ENCODE measurements at regions not wholly inside any gene's neighbourhood (a gene's known extent, or its start where the extent isn't known, plus 50 kb on each side); places are given as distances from the start of the nearest gene placed in this dataset.
"Not testable (repeated sequence)": the region's sequence is repeated elsewhere in the genome, so short reads cannot be mapped to it uniquely, and the experiment has no call there.

GRCh38 chr2:111480016-111480625 lies 359.4 kb downstream of the BCL2L11 start:
- Mint-ChIP-seq H3K4me1 (peaks cover 0 to 33% (median 0%) of the 10 kb centered on the region in 7 donors), H3K4me3 (peak overlapping the region in 1 of 10 donors; percentile 75), H3K27ac (peak overlapping the region in 2 of 9 donors; percentile 36 to 88)
- H3K36me3 ChIP-seq (ENCODE audit: control insufficient read depth in 2 of 3, insufficient read depth in 3 of 3, low read length in 3 of 3); H3K27me3 Mint-ChIP-seq; H3K9me3 Mint-ChIP-seq; H3K4me1 ChIP-seq (ENCODE audit: control insufficient read depth in 2 of 2, insufficient read depth in 2 of 2, low read length in 2 of 2); H3K9me3 ChIP-seq (ENCODE audit: control insufficient read depth in 2 of 3, low read length in 3 of 3); H3K27ac ChIP-seq (ENCODE audit: low read depth, low read length); H3K27me3 ChIP-seq (ENCODE audit: control insufficient read depth in 2 of 2, insufficient read depth in 2 of 2, low read length in 2 of 2); H3K36me3 Mint-ChIP-seq; DNase-seq; H3K4me3 ChIP-seq (ENCODE audit: low read length); ATAC-seq; CTCF ChIA-PET; POLR2A ChIA-PET: not testable (repeated sequence)
- intact Hi-C loops (cut with micrococcal nuclease) = loop anchor here in 1 of 2 donors (10.0 kb wide), 1 partner anchor 225 kb away; no protein-coding TSS in a partner anchor

DNA sequence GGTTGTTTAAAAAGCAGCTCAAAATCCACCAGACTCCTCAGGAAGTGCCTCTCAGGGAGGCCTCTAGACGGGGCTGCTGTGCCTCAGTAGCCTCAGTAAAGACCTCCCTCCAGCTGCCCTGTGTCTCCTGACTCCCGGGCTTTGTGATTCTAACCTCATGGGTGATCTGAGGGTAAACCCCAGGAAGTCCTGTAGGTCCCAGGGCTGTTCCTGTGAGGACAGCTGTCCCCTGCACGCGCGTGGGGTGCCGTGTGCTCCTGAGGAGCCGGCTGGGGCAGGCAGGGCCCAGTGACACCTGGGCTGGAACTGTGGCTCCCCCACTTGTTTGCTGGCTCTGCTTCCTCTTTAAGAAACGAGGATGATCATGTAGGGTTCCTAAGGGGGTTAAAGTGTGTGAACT lies 359.9 kb downstream of the BCL2L11 start:
- H3K4me3 Mint-ChIP-seq = peak overlapping the region in 1 of 10 donors; percentile 75
- ATAC-seq; H3K9me3 ChIP-seq (ENCODE audit: control insufficient read depth in 2 of 3, low read length in 3 of 3); H3K9me3 Mint-ChIP-seq; H3K27ac ChIP-seq (ENCODE audit: low read depth, low read length); DNase-seq; H3K27me3 ChIP-seq (ENCODE audit: control insufficient read depth in 2 of 2, insufficient read depth in 2 of 2, low read length in 2 of 2); H3K36me3 Mint-ChIP-seq; POLR2A ChIA-PET; H3K4me1 ChIP-seq (ENCODE audit: control insufficient read depth in 2 of 2, insufficient read depth in 2 of 2, low read length in 2 of 2); H3K4me3 ChIP-seq (ENCODE audit: low read length); H3K27me3 Mint-ChIP-seq; CTCF ChIA-PET; H3K36me3 ChIP-seq (ENCODE audit: control insufficient read depth in 2 of 3, insufficient read depth in 3 of 3, low read length in 3 of 3): not testable (repeated sequence)
- intact Hi-C loops (cut with micrococcal nuclease) = loop anchor here in 1 of 2 donors (10.0 kb wide), 1 partner anchor 224 kb away; no protein-coding TSS in a partner anchor
- peaks cover 0 to 35% (median 0%) of the 10 kb centered on the region in 7 donors for H3K4me1 Mint-ChIP-seq
- peak overlapping the region in 2 of 9 donors; percentile 36 to 88 for H3K27ac Mint-ChIP-seq

DNA sequence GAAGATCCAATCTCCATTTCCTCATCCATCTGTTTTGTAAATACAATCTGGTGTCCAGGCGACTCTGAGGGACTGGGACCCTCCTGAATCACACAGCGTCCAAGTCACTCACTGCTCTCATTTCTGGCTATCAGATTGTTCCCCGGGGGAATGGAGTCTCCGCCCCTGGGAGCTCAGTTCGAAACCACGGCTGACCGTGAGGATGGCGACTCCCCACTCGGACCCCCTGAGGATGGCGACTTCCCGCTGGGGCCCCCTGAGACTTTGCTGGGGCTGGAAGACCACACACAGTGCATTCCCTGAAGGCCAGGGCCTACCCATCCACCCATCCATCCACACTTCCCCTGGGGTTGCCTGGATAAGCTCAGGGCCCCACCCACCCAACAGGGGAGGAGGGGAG lies 360.5 kb downstream of the BCL2L11 start:
- intact Hi-C loops (cut with micrococcal nuclease) = loop anchor here in 1 of 2 donors (10.0 kb wide), 1 partner anchor 224 kb away; no protein-coding TSS in a partner anchor
- DNase-seq; H3K36me3 Mint-ChIP-seq; H3K9me3 ChIP-seq (ENCODE audit: control insufficient read depth in 2 of 3, low read length in 3 of 3); CTCF ChIA-PET; H3K4me1 ChIP-seq (ENCODE audit: control insufficient read depth in 2 of 2, insufficient read depth in 2 of 2, low read length in 2 of 2); ATAC-seq; H3K9me3 Mint-ChIP-seq; H3K36me3 ChIP-seq (ENCODE audit: control insufficient read depth in 2 of 3, insufficient read depth in 3 of 3, low read length in 3 of 3); H3K27me3 ChIP-seq (ENCODE audit: control insufficient read depth in 2 of 2, insufficient read depth in 2 of 2, low read length in 2 of 2); H3K4me3 Mint-ChIP-seq; H3K27ac Mint-ChIP-seq; H3K4me3 ChIP-seq (ENCODE audit: low read length); H3K27me3 Mint-ChIP-seq; POLR2A ChIA-PET; H3K27ac ChIP-seq (ENCODE audit: low read depth, low read length): not testable (repeated sequence)
- peaks cover 0 to 38% (median 0%) of the 10 kb centered on the region in 7 donors for H3K4me1 Mint-ChIP-seq

DNA sequence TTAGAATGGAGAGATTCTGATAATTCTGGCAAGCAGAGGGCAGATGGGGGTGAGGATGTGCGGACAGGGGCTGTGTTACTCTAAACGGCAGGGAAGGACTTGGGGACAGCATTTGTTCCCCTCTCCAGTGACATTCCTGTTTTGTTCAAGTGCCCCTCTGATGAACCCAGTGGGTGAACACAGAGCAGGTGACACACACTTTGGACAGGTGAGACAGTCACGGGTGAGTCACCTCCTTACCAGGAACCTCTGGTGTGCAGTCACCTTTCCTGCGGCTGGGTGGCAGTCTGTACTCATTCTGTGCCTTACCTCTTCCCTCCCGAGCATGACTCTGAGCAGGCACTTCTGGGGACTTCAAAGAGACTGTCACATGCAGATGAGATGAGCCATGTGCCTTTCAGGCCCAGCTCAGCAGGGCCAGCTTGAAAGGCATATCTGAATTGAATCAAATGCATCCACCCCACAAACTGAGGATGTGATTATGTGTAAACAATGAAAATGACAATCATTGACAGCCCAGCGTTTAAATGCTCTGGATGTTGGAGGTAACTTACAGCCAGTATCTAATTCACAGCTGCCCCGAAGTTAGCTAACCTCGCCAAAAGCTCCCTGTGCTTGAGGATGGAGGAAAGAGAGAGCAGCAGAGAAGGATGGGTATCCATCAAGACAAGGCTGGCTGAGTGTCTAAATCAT lies 362.4 kb downstream of the BCL2L11 start:
- peak; percentile 94 for ATAC-seq
- DNase-seq; POLR2A ChIA-PET; CTCF ChIA-PET; H3K27me3 Mint-ChIP-seq; H3K36me3 Mint-ChIP-seq; H3K9me3 ChIP-seq (ENCODE audit: control insufficient read depth in 2 of 3, low read length in 3 of 3); H3K4me1 ChIP-seq (ENCODE audit: control insufficient read depth in 2 of 2, insufficient read depth in 2 of 2, low read length in 2 of 2); H3K4me3 ChIP-seq (ENCODE audit: low read length); H3K36me3 ChIP-seq (ENCODE audit: control insufficient read depth in 2 of 3, insufficient read depth in 3 of 3, low read length in 3 of 3); H3K9me3 Mint-ChIP-seq; H3K27ac ChIP-seq (ENCODE audit: low read depth, low read length); H3K27me3 ChIP-seq (ENCODE audit: control insufficient read depth in 2 of 2, insufficient read depth in 2 of 2, low read length in 2 of 2): not testable (repeated sequence)
- Mint-ChIP-seq H3K4me3 (peak overlapping the region in 1 of 10 donors; percentile 37), H3K27ac (peak overlapping the region in 1 of 9 donors; percentile 55), H3K4me1 (peaks cover 0 to 38% (median 0%) of the 10 kb centered on the region in 7 donors)
- intact Hi-C loops (cut with micrococcal nuclease) = loop anchor here in 1 of 2 donors (10.0 kb wide), 1 partner anchor 222 kb away; no protein-coding TSS in a partner anchor

DNA sequence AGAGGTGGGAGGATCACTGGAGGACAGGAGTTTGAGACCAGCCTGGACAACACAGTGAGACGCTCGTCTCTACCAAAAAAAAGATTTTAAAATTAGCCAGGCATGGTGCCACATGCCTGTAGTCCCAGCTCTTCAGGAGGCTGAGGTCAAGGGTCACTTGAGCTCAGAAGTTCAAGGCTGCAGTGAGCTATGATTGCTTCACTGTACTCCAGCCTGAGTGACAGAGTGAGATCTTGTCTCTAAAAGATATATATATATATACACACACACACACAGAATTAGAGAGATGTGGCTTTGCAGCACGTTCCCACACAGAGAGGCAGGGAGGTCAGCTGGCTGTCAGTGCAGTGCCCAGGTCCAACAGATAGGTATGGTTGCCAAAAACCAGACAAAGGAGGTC lies 363.4 kb downstream of the BCL2L11 start:
- DNase-seq; H3K36me3 Mint-ChIP-seq; H3K4me3 ChIP-seq (ENCODE audit: low read length); CTCF ChIA-PET; H3K4me1 ChIP-seq (ENCODE audit: control insufficient read depth in 2 of 2, insufficient read depth in 2 of 2, low read length in 2 of 2); H3K27me3 Mint-ChIP-seq; H3K4me3 Mint-ChIP-seq; H3K27ac ChIP-seq (ENCODE audit: low read depth, low read length); H3K27ac Mint-ChIP-seq; ATAC-seq; H3K9me3 ChIP-seq (ENCODE audit: control insufficient read depth in 2 of 3, low read length in 3 of 3); H3K27me3 ChIP-seq (ENCODE audit: control insufficient read depth in 2 of 2, insufficient read depth in 2 of 2, low read length in 2 of 2); H3K9me3 Mint-ChIP-seq; POLR2A ChIA-PET; H3K36me3 ChIP-seq (ENCODE audit: control insufficient read depth in 2 of 3, insufficient read depth in 3 of 3, low read length in 3 of 3): not testable (repeated sequence)
- intact Hi-C loops (cut with micrococcal nuclease) = loop anchor here in 1 of 2 donors (10.0 kb wide), 1 partner anchor 221 kb away; no protein-coding TSS in a partner anchor
- H3K4me1 Mint-ChIP-seq = peaks cover 0 to 36% (median 0%) of the 10 kb centered on the region in 7 donors

DNA sequence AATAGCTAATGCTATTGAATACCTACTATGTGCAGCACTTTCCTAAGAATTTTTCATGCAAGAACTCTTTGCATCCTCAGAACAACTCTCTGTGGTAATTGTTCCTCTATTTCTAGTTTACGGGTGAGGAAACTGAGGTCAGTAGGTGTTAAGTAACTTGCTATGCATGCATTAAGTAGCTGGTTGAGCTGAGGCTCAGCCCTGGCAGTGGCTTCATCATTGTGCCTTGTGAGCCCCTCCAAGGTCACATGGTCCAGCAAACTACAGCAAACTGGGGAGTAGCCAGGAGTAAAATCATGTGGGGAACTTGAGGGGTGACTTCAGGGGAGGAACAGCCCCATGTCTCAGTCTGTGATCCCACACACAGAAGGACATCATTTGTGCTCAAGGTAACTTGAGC lies 365.2 kb downstream of the BCL2L11 start:
- H3K36me3 Mint-ChIP-seq; POLR2A ChIA-PET; H3K36me3 ChIP-seq (ENCODE audit: control insufficient read depth in 2 of 3, insufficient read depth in 3 of 3, low read length in 3 of 3); H3K27me3 ChIP-seq (ENCODE audit: control insufficient read depth in 2 of 2, insufficient read depth in 2 of 2, low read length in 2 of 2); H3K4me3 ChIP-seq (ENCODE audit: low read length); H3K27me3 Mint-ChIP-seq; H3K4me1 ChIP-seq (ENCODE audit: control insufficient read depth in 2 of 2, insufficient read depth in 2 of 2, low read length in 2 of 2); H3K9me3 Mint-ChIP-seq; DNase-seq; CTCF ChIA-PET; H3K9me3 ChIP-seq (ENCODE audit: control insufficient read depth in 2 of 3, low read length in 3 of 3); H3K27ac ChIP-seq (ENCODE audit: low read depth, low read length): not testable (repeated sequence)
- intact Hi-C loops (cut with micrococcal nuclease) = loop anchor here in 1 of 2 donors (10.0 kb wide), 1 partner anchor 219 kb away; no protein-coding TSS in a partner anchor
- peak overlapping the region in 1 of 9 donors; percentile 84 for H3K27ac Mint-ChIP-seq
- H3K4me1 Mint-ChIP-seq = peaks cover 0 to 25% (median 0%) of the 10 kb centered on the region in 7 donors
- peak; percentile 31 for ATAC-seq
- peak overlapping the region in 1 of 10 donors; percentile 73 for H3K4me3 Mint-ChIP-seq
